ENCODE measurements at regions not wholly inside any gene's neighbourhood (a gene's known extent, or its start where the extent isn't known, plus 50 kb on each side); places are given as distances from the start of the nearest gene placed in this dataset. TPM values are rescaled to one million over a fixed set of nuclear protein-coding genes. Genes with fewer than 3 reads are reported as not detected.

Small RNAs in the stretch of these regions (small RNA-seq; reads per million reads assigned to genes)
- not detected for gene RF00019
- gene RN7SL101P: not detected

Data from tibial nerve (tissue), 1 donor.